ENCODE measurements at regions not wholly inside any gene's neighbourhood (a gene's known extent, or its start where the extent isn't known, plus 50 kb on each side); places are given as distances from the start of the nearest gene placed in this dataset.
A peak's percentile ranks its signal among the peaks of the same experiment; 100 is the strongest.
"Not testable (repeated sequence)": the region's sequence is repeated elsewhere in the genome, so short reads cannot be mapped to it uniquely, and the experiment has no call there.

- DNase-seq (ENCODE audit: low read depth in 2 of 3, low spot score in 2 of 3) = no peak
These were observed 150.9 kb upstream of the MEOX2 start for GRCh38 chr7:15837306-15837950.

DNA sequence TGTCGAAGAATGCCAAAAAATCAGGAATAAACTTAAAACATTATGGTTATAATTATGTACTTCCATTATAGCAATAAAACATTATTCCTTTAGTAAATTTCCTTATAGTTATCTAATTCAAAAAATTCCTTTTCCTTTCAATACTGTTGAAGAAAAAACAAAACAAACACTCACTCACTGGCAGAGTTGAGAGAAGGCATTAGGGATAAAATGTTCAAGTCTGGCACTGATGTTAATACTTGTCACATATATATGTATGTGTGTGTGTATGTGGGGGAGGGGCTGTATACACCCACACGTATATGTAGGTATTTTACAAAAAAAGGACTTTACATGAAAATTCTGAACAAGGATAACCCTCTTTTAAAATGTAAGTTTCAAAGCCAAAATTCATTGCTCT, 150.2 kb upstream of the MEOX2 start:
- no peak for DNase-seq (ENCODE audit: low read depth in 2 of 3, low spot score in 2 of 3)

GRCh38 chr7:15836041-15836440, 149.6 kb upstream of the MEOX2 start:
- no peak for DNase-seq (ENCODE audit: low read depth in 2 of 3, low spot score in 2 of 3)

DNA sequence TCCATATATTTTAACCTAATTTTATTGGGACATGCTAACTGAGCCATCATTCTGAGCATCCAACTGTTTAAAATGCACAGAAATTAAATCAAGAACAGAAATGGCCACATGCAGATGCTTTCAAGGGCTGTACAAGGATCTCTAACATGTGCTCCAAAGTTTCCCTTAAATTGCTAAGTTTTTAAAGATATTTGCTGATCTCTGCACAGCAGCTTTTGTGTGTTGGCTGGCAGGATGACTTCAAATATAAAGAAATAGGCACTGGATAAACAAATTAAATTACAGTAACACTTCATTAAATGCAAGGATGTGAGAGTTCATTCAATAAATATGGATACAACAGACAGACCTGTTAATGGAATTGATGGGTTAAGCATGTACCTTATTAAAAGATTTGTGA, 148.0 kb upstream of the MEOX2 start:
- DNase-seq (ENCODE audit: low read depth in 2 of 3, low spot score in 2 of 3) = no peak

DNA sequence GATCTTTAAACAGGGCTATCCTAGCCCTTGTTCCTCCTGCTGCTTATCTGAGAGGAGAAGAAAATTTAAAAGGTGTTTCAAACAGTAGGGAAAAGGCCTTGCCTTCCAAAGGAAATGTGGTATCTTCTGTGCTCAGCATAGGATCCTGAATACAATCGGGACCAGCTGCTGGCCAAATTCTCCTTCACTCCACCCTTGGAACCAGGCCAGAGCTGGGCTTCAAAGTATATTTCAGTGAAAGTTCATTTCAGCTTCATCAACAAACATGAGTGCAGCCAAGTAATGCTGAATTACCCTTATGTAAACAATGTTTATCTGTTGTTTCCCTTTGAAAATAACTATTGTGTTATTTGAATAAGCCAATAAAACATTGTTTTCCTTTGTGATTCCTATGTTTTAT, 146.5 kb upstream of the MEOX2 start:
- no peak for DNase-seq (ENCODE audit: low read depth in 2 of 3, low spot score in 2 of 3)

DNA sequence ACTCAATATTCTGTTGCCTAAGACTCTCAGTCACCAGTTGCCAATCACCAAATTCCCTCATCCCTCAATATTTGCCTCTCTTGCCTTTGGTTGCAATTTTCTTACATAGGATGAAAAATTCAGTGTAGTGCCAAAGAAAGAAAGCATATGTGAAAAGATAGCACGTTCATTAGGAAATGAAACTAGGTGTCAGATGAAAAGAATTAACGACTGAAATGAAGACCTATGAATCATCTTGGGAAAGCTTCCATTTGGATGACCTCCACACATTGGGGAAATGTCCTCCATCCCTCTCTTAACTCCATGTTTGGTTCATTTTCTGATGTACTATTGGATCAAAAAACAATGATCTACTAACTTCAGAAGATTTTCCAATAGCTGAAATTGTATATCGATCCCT, 145.1 kb upstream of the MEOX2 start:
- no peak for DNase-seq (ENCODE audit: low read depth in 2 of 3, low spot score in 2 of 3)

GRCh38 chr7:15829691-15830090, 143.2 kb upstream of the MEOX2 start:
- no peak for DNase-seq (ENCODE audit: low read depth in 2 of 3, low spot score in 2 of 3)

GRCh38 chr7:15828881-15829280, 142.4 kb upstream of the MEOX2 start:
- no peak for DNase-seq (ENCODE audit: low read depth in 2 of 3, low spot score in 2 of 3)

- no peak for DNase-seq (ENCODE audit: low read depth in 2 of 3, low spot score in 2 of 3)
These were observed 135.3 kb upstream of the MEOX2 start for GRCh38 chr7:15821484-15822427.

GRCh38 chr7:15820319-15820718, 133.8 kb upstream of the MEOX2 start:
- peak in 1 of 3 donors; percentile 33 for DNase-seq (ENCODE audit: low read depth in 2 of 3, low spot score in 2 of 3)

DNA sequence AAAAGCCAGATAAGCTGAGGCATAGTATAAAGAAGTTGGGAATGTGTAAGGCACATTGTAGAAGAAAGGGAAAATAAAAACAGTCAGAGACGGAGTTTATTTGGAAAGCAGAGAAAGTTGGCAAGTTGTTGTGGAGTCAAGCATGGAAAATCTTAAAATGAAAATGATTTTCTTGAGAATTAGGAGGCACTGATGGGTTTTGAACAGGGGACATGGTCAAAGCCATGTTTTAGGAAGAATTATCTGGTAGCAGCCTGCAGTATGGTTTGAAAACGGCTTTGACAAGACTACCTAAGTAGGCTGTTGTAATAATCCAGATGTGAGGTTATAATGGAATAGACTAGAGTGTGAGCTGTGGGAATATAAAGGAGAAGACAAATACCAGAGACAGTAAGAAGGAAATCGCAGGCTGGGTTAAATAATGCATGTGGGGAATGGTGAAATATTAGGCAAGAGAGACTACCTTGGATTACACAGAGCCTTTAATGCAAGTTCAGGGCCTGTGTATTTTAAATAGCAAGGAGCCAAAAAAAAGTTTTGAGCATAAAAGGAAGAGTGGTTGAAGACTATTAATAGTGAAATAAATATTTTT, 130.4 kb upstream of the MEOX2 start:
- no peak for DNase-seq (ENCODE audit: low read depth in 2 of 3, low spot score in 2 of 3)

DNA sequence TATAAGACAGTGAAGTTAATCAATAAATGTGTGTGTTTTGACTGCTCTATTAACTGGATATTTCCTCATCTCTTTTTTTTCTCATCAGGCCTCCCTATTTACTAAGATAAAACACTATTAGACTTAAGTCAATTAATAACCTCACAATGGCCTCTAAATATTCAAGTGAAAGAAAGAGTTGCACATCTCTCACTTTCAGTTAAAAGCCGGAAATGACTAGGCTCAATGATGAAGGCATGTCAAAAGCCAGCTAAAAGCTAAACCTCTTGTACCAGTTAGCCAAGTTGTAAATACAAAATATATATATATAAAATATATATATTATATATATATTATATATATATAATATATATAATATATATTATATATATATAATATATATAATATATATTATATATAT, 127.0 kb upstream of the MEOX2 start:
- DNase-seq (ENCODE audit: low read depth in 2 of 3, low spot score in 2 of 3) = no peak

- not testable (repeated sequence) for DNase-seq (ENCODE audit: low read depth in 2 of 3, low spot score in 2 of 3)
These were observed 123.9 kb upstream of the MEOX2 start for GRCh38 chr7:15810383-15810782.

DNA sequence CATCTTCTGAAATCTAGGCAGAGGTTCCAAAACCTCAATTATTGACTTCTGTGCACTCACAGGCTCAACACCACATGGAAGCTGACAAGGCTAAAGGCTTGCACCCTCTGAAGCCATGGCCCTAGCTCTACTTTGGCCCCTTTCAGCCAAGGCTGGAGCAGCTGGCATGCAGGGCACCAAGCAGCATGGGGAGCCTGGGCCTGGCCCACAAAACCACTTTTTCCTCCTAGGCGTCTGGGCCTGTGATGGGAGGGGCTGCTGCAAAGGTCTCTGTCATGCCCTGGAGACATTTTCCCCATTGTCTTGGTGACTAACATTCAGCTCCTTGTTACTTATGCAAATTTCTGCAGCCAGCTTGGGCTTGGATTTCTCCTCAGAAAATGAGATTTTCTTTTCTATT, 123.5 kb upstream of the MEOX2 start:
- not testable (repeated sequence) for DNase-seq (ENCODE audit: low read depth in 2 of 3, low spot score in 2 of 3)

DNA sequence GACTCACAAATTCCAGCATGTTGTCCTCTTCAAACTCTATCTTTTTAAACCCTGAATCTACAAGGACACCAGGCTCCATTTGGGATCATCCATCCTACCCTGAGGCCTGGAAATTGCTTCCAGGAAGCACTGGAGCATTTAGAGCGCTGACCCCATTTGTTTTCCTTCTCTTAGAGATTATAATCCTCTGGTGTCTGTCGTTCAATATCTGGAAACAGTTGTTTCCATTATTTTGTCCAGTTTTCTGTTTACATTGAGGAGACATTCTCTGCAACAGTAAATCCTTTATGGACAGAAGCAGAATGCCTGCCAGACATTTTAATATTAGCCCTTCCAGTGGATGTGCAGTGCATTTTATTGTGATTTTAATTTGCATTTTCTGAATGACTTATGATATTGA, 119.4 kb upstream of the MEOX2 start:
- DNase-seq (ENCODE audit: low read depth in 2 of 3, low spot score in 2 of 3) = no peak

- DNase-seq (ENCODE audit: low read depth in 2 of 3, low spot score in 2 of 3) = no peak
These were observed 115.9 kb upstream of the MEOX2 start for GRCh38 chr7:15802425-15802824.

GRCh38 chr7:15801551-15801950, 115.1 kb upstream of the MEOX2 start:
- no peak for DNase-seq (ENCODE audit: low read depth in 2 of 3, low spot score in 2 of 3)

DNA sequence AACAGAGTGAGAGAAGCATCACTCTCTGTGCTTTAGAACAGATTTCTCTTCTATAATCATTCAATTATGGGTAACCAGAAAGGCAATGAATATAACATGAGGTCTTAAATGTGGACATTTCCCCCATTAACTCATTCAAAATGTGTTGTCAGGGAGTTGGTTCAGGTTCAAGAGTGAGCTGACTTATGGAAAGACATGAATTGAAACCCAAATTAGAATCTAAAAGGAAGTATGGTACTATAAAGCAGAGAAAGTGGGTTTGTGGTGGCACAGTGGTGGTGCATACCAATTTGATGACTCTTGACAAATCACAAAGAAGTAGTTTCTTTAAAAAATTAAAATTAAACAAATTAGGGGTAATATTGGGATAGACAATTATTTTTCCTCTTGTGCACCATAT, 114.6 kb upstream of the MEOX2 start:
- no peak for DNase-seq (ENCODE audit: low read depth in 2 of 3, low spot score in 2 of 3)

DNA sequence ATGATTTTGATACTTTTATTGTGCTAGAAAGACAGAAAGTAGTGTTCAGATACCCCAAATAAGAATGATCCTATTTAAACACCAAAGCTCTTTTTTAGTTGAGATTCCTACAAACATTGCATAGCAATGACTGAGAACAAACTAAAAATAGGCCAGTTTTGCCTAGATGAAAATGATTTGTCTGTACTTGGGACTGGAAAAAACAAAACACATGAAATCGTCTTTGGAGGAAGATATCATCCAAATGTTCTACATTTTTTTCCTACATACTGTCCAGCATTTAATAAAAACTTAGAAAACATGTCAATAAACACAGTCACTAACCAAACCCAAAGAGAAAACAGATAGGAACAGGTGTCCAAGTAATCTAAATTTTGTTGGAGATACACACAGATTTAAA, 111.6 kb upstream of the MEOX2 start:
- no peak for DNase-seq (ENCODE audit: low read depth in 2 of 3, low spot score in 2 of 3)

GRCh38 chr7:15795393-15795792, 108.9 kb upstream of the MEOX2 start:
- no peak for DNase-seq (ENCODE audit: low read depth in 2 of 3, low spot score in 2 of 3)

GRCh38 chr7:15794801-15795200, 108.3 kb upstream of the MEOX2 start:
- DNase-seq (ENCODE audit: low read depth in 2 of 3, low spot score in 2 of 3) = no peak

DNA sequence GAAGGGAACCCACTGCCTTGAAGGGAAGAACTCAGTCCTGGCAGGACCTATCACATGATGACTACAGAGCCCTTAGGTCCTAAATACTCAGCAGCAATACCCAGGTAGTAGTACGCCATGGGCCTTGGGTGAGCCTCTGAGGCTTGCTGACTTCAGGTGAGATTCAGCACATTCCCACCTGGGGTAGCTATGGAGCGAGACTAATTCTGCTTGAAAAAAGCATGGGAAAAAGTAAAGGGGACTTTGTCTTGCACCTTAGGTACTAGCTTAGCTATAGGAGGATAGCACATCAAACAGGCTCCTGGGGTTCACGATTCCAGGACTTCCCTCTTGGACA, 98.2 kb upstream of the MEOX2 start:
- no peak for DNase-seq (ENCODE audit: low read depth in 2 of 3, low spot score in 2 of 3)
